ENCODE measurements at regions not wholly inside any gene's neighbourhood (a gene's known extent, or its start where the extent isn't known, plus 50 kb on each side); places are given as distances from the start of the nearest gene placed in this dataset.
"Not testable (repeated sequence)": the region's sequence is repeated elsewhere in the genome, so short reads cannot be mapped to it uniquely, and the experiment has no call there.

GRCh38 chr2:221997683-221998082, 301.1 kb downstream of the PAX3 start:
- Histone ChIP-seq H3K4me1 (ENCODE audit: control insufficient read depth, insufficient read depth, low read length) (no peaks in the 10 kb centered on the region), H3K9me3 (ENCODE audit: control insufficient read depth, low read length) (no peaks in the 10 kb centered on the region), H3K27ac (ENCODE audit: low read length) (no peak overlapping the region), H3K27me3 (ENCODE audit: control insufficient read depth, insufficient read depth) (no peaks in the 10 kb centered on the region), H3K4me3 (ENCODE audit: low read length) (no peak overlapping the region)
- intact Hi-C loops (cut with DNase I) = no loop called here
- no peak for DNase-seq
- 44% methylated on average over 1 of the region's 1 CpG for WGBS
- no peak for ATAC-seq

- 42% methylated on average over 3 of the region's 3 CpGs for WGBS
- no peak overlapping the region for H3K27ac ChIP-seq (ENCODE audit: low read length)
- H3K9me3 ChIP-seq (ENCODE audit: control insufficient read depth, low read length) = no peaks in the 10 kb centered on the region
- H3K27me3 ChIP-seq (ENCODE audit: control insufficient read depth, insufficient read depth) = no peaks in the 10 kb centered on the region
- no peak overlapping the region for H3K4me3 ChIP-seq (ENCODE audit: low read length)
- H3K4me1 ChIP-seq (ENCODE audit: control insufficient read depth, insufficient read depth, low read length) = no peaks in the 10 kb centered on the region
- ATAC-seq (no peak), DNase-seq (no peak)
- intact Hi-C loops (cut with DNase I) = no loop called here
These were observed 301.7 kb downstream of the PAX3 start for GRCh38 chr2:221997100-221997499.

- no peak for DNase-seq
- no peaks in the 10 kb centered on the region for H3K4me1 ChIP-seq (ENCODE audit: control insufficient read depth, insufficient read depth, low read length)
- H3K4me3 ChIP-seq (ENCODE audit: low read length) = no peak overlapping the region
- intact Hi-C loops (cut with DNase I) = no loop called here
- no peaks in the 10 kb centered on the region for H3K9me3 ChIP-seq (ENCODE audit: control insufficient read depth, low read length)
- no peak overlapping the region for H3K27ac ChIP-seq (ENCODE audit: low read length)
- 89% methylated on average over 7 of the region's 7 CpGs for WGBS
- H3K27me3 ChIP-seq (ENCODE audit: control insufficient read depth, insufficient read depth) = no peaks in the 10 kb centered on the region
- no peak for ATAC-seq
These were observed 303.9 kb downstream of the PAX3 start for GRCh38 chr2:221994926-221995325.

- DNase-seq; intact Hi-C loops (cut with DNase I); H3K4me3 ChIP-seq (ENCODE audit: low read length); H3K27ac ChIP-seq (ENCODE audit: low read length); H3K27me3 ChIP-seq (ENCODE audit: control insufficient read depth, insufficient read depth); ATAC-seq; H3K9me3 ChIP-seq (ENCODE audit: control insufficient read depth, low read length); H3K4me1 ChIP-seq (ENCODE audit: control insufficient read depth, insufficient read depth, low read length): not testable (repeated sequence)
- WGBS = 82% methylated on average over 10 of the region's 13 CpGs
These were observed 314.4 kb downstream of the PAX3 start for GRCh38 chr2:221984376-221984775.

GRCh38 chr2:221981912-221982470, 316.8 kb downstream of the PAX3 start:
- intact Hi-C loops (cut with DNase I) = no loop called here
- no peak overlapping the region for H3K27ac ChIP-seq (ENCODE audit: low read length)
- 72% methylated on average over 4 of the region's 4 CpGs for WGBS

GRCh38 chr2:221975151-221975550, 323.6 kb downstream of the PAX3 start:
- 71% methylated on average over 2 of the region's 2 CpGs for WGBS
- intact Hi-C loops (cut with DNase I) = no loop called here
- Histone ChIP-seq H3K27me3 (ENCODE audit: control insufficient read depth, insufficient read depth) (peaks cover 4% of the 10 kb centered on the region), H3K4me3 (ENCODE audit: low read length) (no peak overlapping the region), H3K27ac (ENCODE audit: low read length) (no peak overlapping the region), H3K9me3 (ENCODE audit: control insufficient read depth, low read length) (no peaks in the 10 kb centered on the region), H3K4me1 (ENCODE audit: control insufficient read depth, insufficient read depth, low read length) (no peaks in the 10 kb centered on the region)
- no peak for ATAC-seq
- DNase-seq = no peak

More at GRCh38 chr2:221981912-221982470, 316.8 kb downstream of the PAX3 start:
- no peaks in the 10 kb centered on the region for H3K9me3 ChIP-seq (ENCODE audit: control insufficient read depth, low read length)
- ATAC-seq (no peak), DNase-seq (no peak)
- H3K4me1 ChIP-seq (ENCODE audit: control insufficient read depth, insufficient read depth, low read length) = no peaks in the 10 kb centered on the region
- no peaks in the 10 kb centered on the region for H3K27me3 ChIP-seq (ENCODE audit: control insufficient read depth, insufficient read depth)
- no peak overlapping the region for H3K4me3 ChIP-seq (ENCODE audit: low read length)

- DNase-seq = no peak
- no peak overlapping the region for H3K27ac ChIP-seq (ENCODE audit: low read length)
- no peaks in the 10 kb centered on the region for H3K9me3 ChIP-seq (ENCODE audit: control insufficient read depth, low read length)
- no peaks in the 10 kb centered on the region for H3K4me1 ChIP-seq (ENCODE audit: control insufficient read depth, insufficient read depth, low read length)
- no peak overlapping the region for H3K4me3 ChIP-seq (ENCODE audit: low read length)
- H3K27me3 ChIP-seq (ENCODE audit: control insufficient read depth, insufficient read depth) = peaks cover 4% of the 10 kb centered on the region
- ATAC-seq = no peak
- WGBS = 93% methylated on average over 2 of the region's 2 CpGs
- intact Hi-C loops (cut with DNase I) = no loop called here
These were observed 324.9 kb downstream of the PAX3 start for GRCh38 chr2:221973902-221974301.

GRCh38 chr2:221973502-221973901, 325.3 kb downstream of the PAX3 start:
- WGBS = 88% methylated on average over 3 of the region's 3 CpGs
- peaks cover 4% of the 10 kb centered on the region for H3K27me3 ChIP-seq (ENCODE audit: control insufficient read depth, insufficient read depth)
- no peaks in the 10 kb centered on the region for H3K9me3 ChIP-seq (ENCODE audit: control insufficient read depth, low read length)
- H3K27ac ChIP-seq (ENCODE audit: low read length) = no peak overlapping the region
- intact Hi-C loops (cut with DNase I) = no loop called here
- no peak for ATAC-seq
- no peak for DNase-seq
- no peak overlapping the region for H3K4me3 ChIP-seq (ENCODE audit: low read length)
- no peaks in the 10 kb centered on the region for H3K4me1 ChIP-seq (ENCODE audit: control insufficient read depth, insufficient read depth, low read length)

- H3K4me3 ChIP-seq (ENCODE audit: low read length) = no peak overlapping the region
- WGBS = 79% methylated on average over 6 of the region's 6 CpGs
These were observed 325.9 kb downstream of the PAX3 start for GRCh38 chr2:221972813-221973478.

GRCh38 chr2:221970389-221970788, 328.4 kb downstream of the PAX3 start:
- no peaks in the 10 kb centered on the region for H3K4me1 ChIP-seq (ENCODE audit: control insufficient read depth, insufficient read depth, low read length)
- H3K27me3 ChIP-seq (ENCODE audit: control insufficient read depth, insufficient read depth) = peaks cover 4% of the 10 kb centered on the region
- ATAC-seq (no peak), DNase-seq (no peak)
- H3K27ac ChIP-seq (ENCODE audit: low read length) = no peak overlapping the region
- no peaks in the 10 kb centered on the region for H3K9me3 ChIP-seq (ENCODE audit: control insufficient read depth, low read length)
- intact Hi-C loops (cut with DNase I) = no loop called here
- WGBS = 41% methylated on average over 3 of the region's 3 CpGs
- no peak overlapping the region for H3K4me3 ChIP-seq (ENCODE audit: low read length)

More at GRCh38 chr2:221972813-221973478, 325.9 kb downstream of the PAX3 start:
- peaks cover 4% of the 10 kb centered on the region for H3K27me3 ChIP-seq (ENCODE audit: control insufficient read depth, insufficient read depth)
- intact Hi-C loops (cut with DNase I) = no loop called here
- H3K4me1 ChIP-seq (ENCODE audit: control insufficient read depth, insufficient read depth, low read length) = no peaks in the 10 kb centered on the region
- no peak overlapping the region for H3K27ac ChIP-seq (ENCODE audit: low read length)
- H3K9me3 ChIP-seq (ENCODE audit: control insufficient read depth, low read length) = no peaks in the 10 kb centered on the region
- no peak for DNase-seq
- no peak for ATAC-seq

GRCh38 chr2:221969830-221970144, 329.0 kb downstream of the PAX3 start:
- Histone ChIP-seq H3K4me1 (ENCODE audit: control insufficient read depth, insufficient read depth, low read length) (no peaks in the 10 kb centered on the region), H3K4me3 (ENCODE audit: low read length) (no peak overlapping the region), H3K27me3 (ENCODE audit: control insufficient read depth, insufficient read depth) (peaks cover 4% of the 10 kb centered on the region), H3K27ac (ENCODE audit: low read length) (no peak overlapping the region), H3K9me3 (ENCODE audit: control insufficient read depth, low read length) (no peaks in the 10 kb centered on the region)
- ATAC-seq (no peak), DNase-seq (no peak)
- intact Hi-C loops (cut with DNase I) = loop anchor here in 1 of 4 donors (10.0 kb wide), 1 partner anchor 1285 kb away; no protein-coding TSS in a partner anchor
- WGBS = 73% methylated on average over 5 of the region's 5 CpGs

Measured in right cardiac atrium (tissue), 5 donors.